NCI-H2196 (cell line): ENCODE measurements at regions not wholly inside any gene's neighbourhood (a gene's known extent, or its start where the extent isn't known, plus 50 kb on each side); places are given as distances from the start of the nearest gene placed in this dataset.

Source experiments
- DNase-seq: peaks from one replicate; lab custom pipeline; 2025; ENCODE audit not compliant: unreplicated experiment; lab: John Stamatoyannopoulos, UW

- DNase-seq, result no peak
Measured at GRCh38 chr5:99926463-99926862, 608.7 kb upstream of the FAM174A start.

GRCh38 chr5:99922386-99922785 is 612.8 kb upstream of the FAM174A start:
- no peak for DNase-seq

DNA sequence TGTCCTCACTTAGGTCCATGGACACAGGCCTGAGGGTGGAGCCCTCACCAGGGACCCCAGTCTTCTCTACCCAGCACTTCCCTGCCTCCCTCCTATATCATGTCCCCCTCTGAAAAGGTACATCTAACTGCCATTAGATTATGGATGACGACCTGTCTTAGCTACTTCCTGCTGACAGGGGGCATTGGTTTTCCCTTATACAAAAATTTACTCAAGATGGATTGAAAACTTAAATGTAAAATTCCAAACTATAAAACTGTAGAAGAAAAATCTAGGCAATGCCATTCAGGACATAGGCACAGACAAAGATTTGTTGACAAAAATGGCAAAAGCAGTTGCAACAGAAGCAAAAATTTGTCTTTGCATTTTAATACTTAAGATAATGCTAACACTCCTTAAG is 623.2 kb upstream of the FAM174A start:
- DNase-seq, result no peak

DNA sequence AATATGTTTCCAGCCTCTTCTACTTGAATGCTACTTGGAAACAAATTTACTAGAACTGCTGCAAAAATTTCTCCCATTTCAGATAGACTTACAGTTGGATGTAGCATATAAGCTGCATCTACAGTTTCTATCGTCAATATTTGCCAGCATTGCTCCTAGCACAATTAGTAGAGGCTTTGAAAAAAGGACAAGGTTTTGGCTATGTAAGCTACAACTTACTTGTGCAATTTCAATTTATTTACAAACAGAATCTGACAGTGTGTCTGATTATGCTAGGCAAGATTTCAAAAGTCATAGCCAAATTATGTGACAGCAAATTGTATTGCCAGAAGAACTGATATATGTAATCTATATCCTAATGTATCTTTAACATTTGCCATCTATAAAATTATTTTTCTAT is 628.4 kb upstream of the FAM174A start:
- no peak for DNase-seq

GRCh38 chr5:99901972-99902371 is 633.2 kb upstream of the FAM174A start:
- no peak for DNase-seq

DNA sequence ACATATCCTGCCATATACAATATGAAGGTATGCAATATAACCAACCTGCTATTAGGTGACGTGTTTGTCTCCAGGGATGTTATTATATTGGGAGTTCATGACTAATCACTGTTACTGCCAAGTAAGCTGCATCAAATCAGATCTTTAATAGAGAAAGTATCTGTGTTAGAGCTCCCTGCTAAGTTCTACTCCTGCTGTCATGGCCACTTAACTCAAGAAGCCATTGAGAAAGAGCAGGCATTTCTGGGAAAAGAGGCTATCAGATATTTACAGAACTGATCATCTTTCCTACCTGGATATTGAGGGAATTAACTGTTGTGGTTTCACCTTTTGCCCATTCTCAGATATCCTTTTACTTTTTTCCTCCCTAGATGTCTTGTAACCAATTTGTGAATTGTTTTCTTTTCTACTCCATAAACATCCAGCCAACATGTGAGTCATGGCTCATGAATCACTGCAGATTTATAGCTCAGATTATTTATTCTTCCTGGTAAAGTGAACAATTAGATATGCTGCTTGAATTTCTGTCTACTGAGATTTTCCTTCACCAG is 634.8 kb upstream of the FAM174A start:
- DNase-seq, result peak; percentile 70

DNA sequence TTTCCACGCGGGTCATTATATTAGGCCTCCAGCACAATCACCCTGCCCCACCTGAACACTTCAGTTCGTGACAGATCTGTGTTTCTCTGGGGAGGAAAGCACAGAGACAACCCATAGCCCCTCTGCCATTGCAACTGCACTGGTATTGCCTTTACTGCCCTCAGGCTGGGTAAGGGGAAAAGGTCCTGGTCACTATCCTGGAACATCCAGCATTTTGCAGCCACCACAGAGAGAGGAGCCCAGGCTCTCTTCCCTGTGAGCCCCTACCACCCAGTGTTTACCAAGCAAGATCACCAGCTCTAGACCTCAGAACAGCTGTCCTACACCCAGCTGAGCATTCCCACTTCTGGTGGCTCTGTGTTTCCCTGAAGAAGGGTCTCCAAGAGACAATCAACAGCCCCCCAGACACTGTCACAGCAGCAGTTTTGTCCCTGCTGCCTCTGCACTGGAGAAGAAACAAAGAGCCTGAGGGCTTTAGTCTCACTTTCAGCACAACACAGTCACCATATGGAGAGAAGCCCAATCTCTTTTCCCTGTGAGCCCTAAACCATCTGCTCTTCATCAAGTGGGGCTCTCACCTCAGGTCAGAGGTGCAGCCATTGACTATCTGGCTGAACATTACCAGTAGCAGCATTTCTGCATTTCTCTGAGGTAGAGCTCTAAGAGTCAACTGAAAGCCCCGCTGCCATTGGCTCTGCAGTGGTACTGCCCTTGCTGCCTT is 655.2 kb upstream of the FAM174A start:
- no peak for DNase-seq

GRCh38 chr5:99878830-99879229 is 656.3 kb upstream of the FAM174A start:
- DNase-seq, result no peak

- DNase-seq, result no peak
Measured at GRCh38 chr5:99866740-99867139, 668.4 kb upstream of the FAM174A start.

GRCh38 chr5:99865159-99865558 is 670.0 kb upstream of the FAM174A start:
- no peak for DNase-seq

GRCh38 chr5:99835791-99836190 is 699.4 kb upstream of the FAM174A start:
- no peak for DNase-seq

DNA sequence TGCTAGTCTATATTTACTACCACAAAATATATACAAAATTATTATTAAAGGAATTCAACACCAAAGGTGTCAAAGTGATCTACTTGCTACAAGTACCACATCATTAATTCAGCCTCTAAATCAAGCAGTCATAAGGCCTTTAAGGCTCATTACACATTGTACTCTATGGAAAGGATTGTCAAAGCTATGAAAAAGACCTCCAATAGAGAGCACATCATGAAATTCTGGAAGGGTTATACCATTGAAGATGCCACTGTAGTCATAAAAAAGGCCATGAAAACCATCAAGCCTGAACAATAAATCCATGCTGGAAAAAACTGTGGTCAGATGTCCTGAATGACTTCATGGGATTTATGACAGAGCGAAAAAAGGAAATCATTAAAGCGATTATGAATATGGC is 708.0 kb upstream of the FAM174A start:
- DNase-seq, result no peak

- no peak for DNase-seq
Measured at GRCh38 chr5:99817796-99818195, 717.4 kb upstream of the FAM174A start.

- DNase-seq, result no peak
Measured at GRCh38 chr5:99814321-99815063, 720.7 kb upstream of the FAM174A start.

GRCh38 chr5:99808657-99809230 is 726.4 kb upstream of the FAM174A start:
- no peak for DNase-seq

DNA sequence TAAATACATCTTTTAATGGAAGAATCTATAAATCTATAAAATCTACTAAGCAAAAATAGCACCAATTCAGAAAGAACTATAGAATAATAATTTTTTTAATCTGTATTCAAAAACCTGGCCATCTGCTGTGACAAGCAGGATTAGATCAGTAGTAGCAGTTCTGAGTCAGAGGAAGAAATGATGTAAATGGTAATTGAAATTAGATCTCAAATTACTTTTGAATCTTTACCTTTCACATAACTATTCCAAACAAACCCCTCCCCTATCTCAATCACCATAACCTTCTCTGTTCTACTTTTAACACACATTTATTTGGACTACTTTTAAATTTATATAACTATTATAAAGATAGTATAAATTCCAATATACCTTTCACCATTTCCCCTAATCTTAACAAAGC is 727.8 kb upstream of the FAM174A start:
- no peak for DNase-seq

DNA sequence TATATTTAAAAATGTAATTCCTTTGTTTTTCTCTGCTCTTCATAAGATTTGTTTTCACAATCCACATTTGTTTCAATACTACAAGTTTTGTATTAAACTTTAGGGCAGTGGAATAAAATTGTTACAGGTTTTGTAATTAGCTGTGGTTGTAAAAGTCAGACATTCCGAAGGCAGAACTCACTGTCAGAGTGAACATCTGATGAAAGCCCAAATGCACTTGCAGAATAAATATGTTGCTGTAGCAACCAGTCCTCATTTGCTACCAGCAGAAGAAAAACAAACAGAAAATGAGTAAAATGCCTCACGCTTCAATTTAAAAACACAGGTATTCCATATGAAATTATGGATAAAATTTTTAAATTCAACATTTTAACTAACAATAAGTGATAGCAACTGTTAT is 740.1 kb upstream of the FAM174A start:
- no peak for DNase-seq

- no peak for DNase-seq
Measured at GRCh38 chr5:99788482-99788881, 746.7 kb upstream of the FAM174A start.

- no peak for DNase-seq
Measured at GRCh38 chr5:99775189-99775588, 760.0 kb upstream of the FAM174A start.

DNA sequence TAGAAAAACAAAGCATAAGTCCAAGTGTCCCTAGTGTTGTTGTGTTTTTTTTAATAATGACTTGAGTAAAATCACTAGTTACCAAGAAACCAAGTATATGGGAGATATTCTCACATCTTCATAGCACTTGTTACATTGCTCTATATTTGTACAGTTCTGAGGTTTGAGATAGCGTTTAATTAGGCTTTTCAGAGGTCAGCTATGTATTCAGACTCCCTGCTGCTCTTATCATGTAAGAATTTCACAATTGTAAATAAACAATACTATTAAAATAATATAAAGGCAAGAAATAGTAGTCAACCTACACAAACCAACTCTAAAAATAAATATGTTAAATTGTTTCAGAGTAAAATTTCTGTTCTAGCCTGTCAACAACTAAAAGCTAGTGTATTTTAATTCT is 761.9 kb upstream of the FAM174A start:
- DNase-seq, result no peak

GRCh38 chr5:99771296-99771695 is 763.9 kb upstream of the FAM174A start:
- DNase-seq, result no peak

- no peak for DNase-seq
Measured at GRCh38 chr5:99765011-99765410, 770.2 kb upstream of the FAM174A start.
